GM11168 (cell line): ENCODE measurements at regions not wholly inside any gene's neighbourhood (a gene's known extent, or its start where the extent isn't known, plus 50 kb on each side); places are given as distances from the start of the nearest gene placed in this dataset.
"Not testable (repeated sequence)": the region's sequence is repeated elsewhere in the genome, so short reads cannot be mapped to it uniquely, and the experiment has no call there.

Experiments
- in situ Hi-C: fragments of 300-500 bp; cut with MboI; formaldehyde crosslinking; loops from one replicate; pipeline ENCODE4 v1.12.0; 2022; ENCODE audit warnings: low sequenced_read_pairs; ENCODE audit not compliant: unreplicated experiment

GRCh38 chr10:55203874-55204273, 402.8 kb upstream of the PCDH15 start:
- in situ Hi-C loops = no loop called here

GRCh38 chr10:55203319-55203718, 402.3 kb upstream of the PCDH15 start:
- in situ Hi-C loops = no loop called here

- in situ Hi-C loops = no loop called here
Measured at GRCh38 chr10:55200020-55200419, 399.0 kb upstream of the PCDH15 start.

- in situ Hi-C loops = no loop called here
Measured at GRCh38 chr10:55191236-55191860, 390.3 kb upstream of the PCDH15 start.

- in situ Hi-C loops = no loop called here
Measured at GRCh38 chr10:55183993-55184392, 383.0 kb upstream of the PCDH15 start.

- in situ Hi-C loops = no loop called here
Measured at GRCh38 chr10:55180357-55180756, 379.3 kb upstream of the PCDH15 start.

GRCh38 chr10:55174419-55174818, 373.4 kb upstream of the PCDH15 start:
- in situ Hi-C loops = no loop called here

- in situ Hi-C loops = no loop called here
Measured at GRCh38 chr10:55169493-55169892, 368.5 kb upstream of the PCDH15 start.

GRCh38 chr10:55168343-55168742, 367.3 kb upstream of the PCDH15 start:
- in situ Hi-C loops = no loop called here

- in situ Hi-C loops = no loop called here
Measured at GRCh38 chr10:55163388-55163979, 362.5 kb upstream of the PCDH15 start.

GRCh38 chr10:55162321-55162720, 361.3 kb upstream of the PCDH15 start:
- in situ Hi-C loops = not testable (repeated sequence)

- in situ Hi-C loops = no loop called here
Measured at GRCh38 chr10:55160655-55161283, 359.7 kb upstream of the PCDH15 start.

- in situ Hi-C loops = no loop called here
Measured at GRCh38 chr10:55158633-55159032, 357.6 kb upstream of the PCDH15 start.

- in situ Hi-C loops = no loop called here
Measured at GRCh38 chr10:55146032-55146431, 345.0 kb upstream of the PCDH15 start.

GRCh38 chr10:55144001-55144400, 343.0 kb upstream of the PCDH15 start:
- in situ Hi-C loops = no loop called here

- in situ Hi-C loops = no loop called here
Measured at GRCh38 chr10:55141892-55142291, 340.9 kb upstream of the PCDH15 start.

- in situ Hi-C loops = no loop called here
Measured at GRCh38 chr10:55137063-55137462, 336.0 kb upstream of the PCDH15 start.

GRCh38 chr10:55104738-55105137, 303.7 kb upstream of the PCDH15 start:
- in situ Hi-C loops = no loop called here

GRCh38 chr10:55098452-55098851, 297.4 kb upstream of the PCDH15 start:
- in situ Hi-C loops = no loop called here

- in situ Hi-C loops = no loop called here
Measured at GRCh38 chr10:55091691-55092328, 290.8 kb upstream of the PCDH15 start.

- in situ Hi-C loops = no loop called here
Measured at GRCh38 chr10:55078121-55078520, 277.1 kb upstream of the PCDH15 start.
